GM23248 (cell line): ENCODE measurements at regions not wholly inside any gene's neighbourhood (a gene's known extent, or its start where the extent isn't known, plus 50 kb on each side); places are given as distances from the start of the nearest gene placed in this dataset.

Source experiments
- EZH2 ChIP-seq: fragments of 200-600 bp; sonication (generic); IDR thresholded peaks from 2 replicates; pipeline ENCODE4 v1.6.1; 2018; ENCODE audit warnings: antibody characterized with exemption, mild to moderate bottlenecking; ENCODE audit not compliant: insufficient read depth, poor library complexity, severe bottlenecking
- EZH2phosphoT487 ChIP-seq: fragments of 200-600 bp; sonication (generic); IDR thresholded peaks from 2 replicates; pipeline ENCODE4 v1.6.1; 2018; ENCODE audit warnings: antibody characterized with exemption, moderate library complexity, mild to moderate bottlenecking, low read depth; ENCODE audit not compliant: insufficient read depth

- no peak for TF ChIP-seq EZH2
- TF ChIP-seq EZH2phosphoT487: no peak
These were observed 581.8 kb downstream of the EFNA5 start for GRCh38 chr5:107088907-107089306.
